GM12878 (cell line): ENCODE measurements at regions not wholly inside any gene's neighbourhood (a gene's known extent, or its start where the extent isn't known, plus 50 kb on each side); places are given as distances from the start of the nearest gene placed in this dataset.

Experiments used
- ATAC-seq: fragments of 200-7000 bp; cut with Tn5 transposase; 3 replicates; pipeline ENCODE4 v1.9.1; 2020; ENCODE audit warnings: mild to moderate bottlenecking, moderate library complexity
- BruUV-seq: library from RNA; stranded (reverse); fragments of 400-500 nt; replicated peaks from 2 replicates; lab custom pipeline; 2021; lab: Mats Ljungman, UMichigan
- CTCF ChIA-PET: fragments of 300-600 bp; sonication (Branson Sonifier 250); formaldehyde crosslinking; extraction: SDS; loops from one replicate; lab custom pipeline; 2021; ENCODE audit warnings: inconsistent platforms; lab: Yijun Ruan, JAX
- POLR2A ChIA-PET: fragments of 350-600 bp; formaldehyde crosslinking; extraction: SDS; loops from one replicate; lab custom pipeline; 2021; ENCODE audit warnings: inconsistent platforms; lab: Charles Lee
- RAD21 ChIA-PET: fragments of 300-600 bp; sonication (Branson Sonifier 250); formaldehyde crosslinking; loops from one replicate; lab custom pipeline; 2023; ENCODE audit warnings: antibody characterized with exemption; ENCODE audit not compliant: unreplicated experiment; lab: Charles Lee
- SMC1A ChIA-PET: fragments of 300-600 bp; sonication (Branson Sonifier 250); formaldehyde crosslinking; loops from one replicate; lab custom pipeline; 2023; ENCODE audit not compliant: unreplicated experiment, uncharacterized antibody; lab: Charles Lee
- DNase-seq: peaks from one replicate; pipeline ENCODE4 v3.0.0-alpha.2; 2011; ENCODE audit warnings: low read depth, low spot score
- FAIRE-seq: peaks from 3 replicates; lab custom pipeline; 2011; peaks lifted over from hg19 to GRCh38; lab: Jason Lieb, UNC
- H2AFZ ChIP-seq: 2 replicates; pipeline ENCODE4 v1.6.0; 2011; ENCODE audit warnings: low read depth, low read length, control low read depth; ENCODE audit not compliant: control insufficient read depth
- H3K27ac ChIP-seq: 2 replicates; pipeline ENCODE4 v1.5.1; 2011; ENCODE audit warnings: control low read depth; ENCODE audit not compliant: control insufficient read depth, insufficient read depth
- H3K27me3 ChIP-seq, 2 experiments: replicated peaks in 1 of 2; 2 replicates each; pipeline versions ENCODE4 v1.6.0 to v1.6.1; 2011; ENCODE audit warnings: low read length in 1 of 2; ENCODE audit not compliant: control insufficient read depth in 2 of 2, insufficient read depth in 2 of 2
- H3K36me3 ChIP-seq, 2 experiments: 2 replicates each; pipeline ENCODE4 v1.5.1; 2011; ENCODE audit warnings: low read length in 1 of 2; ENCODE audit not compliant: control insufficient read depth in 2 of 2, insufficient read depth in 2 of 2
- H3K4me1 ChIP-seq: 2 replicates; pipeline ENCODE4 v1.6.1; 2011; ENCODE audit warnings: mild to moderate bottlenecking, low read length, moderate library complexity, mixed read lengths; ENCODE audit not compliant: control insufficient read depth, insufficient read depth
- H3K4me2 ChIP-seq: 2 replicates; pipeline ENCODE4 v1.6.0; 2011; ENCODE audit warnings: control low read depth; ENCODE audit not compliant: control insufficient read depth, insufficient read depth
- H3K4me3 ChIP-seq: fragments of 200-600 bp; sonication (generic); 2 replicates; pipeline ENCODE4 v1.5.1; 2016
- H3K79me2 ChIP-seq: 2 replicates; pipeline ENCODE4 v1.6.0; 2011; ENCODE audit warnings: low read length; ENCODE audit not compliant: control insufficient read depth, insufficient read depth
- H3K9ac ChIP-seq: 2 replicates; pipeline ENCODE4 v1.8.0; 2011; ENCODE audit warnings: low read length, control low read depth, mixed read lengths; ENCODE audit not compliant: control insufficient read depth, insufficient read depth
- H3K9me3 ChIP-seq: replicated peaks from 3 replicates; pipeline ENCODE4 v1.5.1; 2011; ENCODE audit warnings: mild to moderate bottlenecking, low read length; ENCODE audit not compliant: control insufficient read depth, insufficient read depth
- H4K20me1 ChIP-seq: 2 replicates; pipeline ENCODE4 v1.6.0; 2011; ENCODE audit not compliant: control insufficient read depth, insufficient read depth
- CHD2 ChIP-seq: IDR thresholded peaks from 2 replicates; pipeline ENCODE4 v1.6.1; 2011; ENCODE audit warnings: low read depth, low read length, improper control_type of control experiment, borderline replicate concordance
- FOXK2 ChIP-seq: fragments of 450-650 bp; IDR thresholded peaks from 2 replicates; pipeline ENCODE4 v1.6.1; 2017; ENCODE audit warnings: mild to moderate bottlenecking, moderate library complexity
- GATAD2B ChIP-seq: fragments of 450-650 bp; conservative IDR thresholded peaks from 2 replicates; pipeline ENCODE4 v1.6.1; 2017; ENCODE audit warnings: low read depth, mild to moderate bottlenecking, moderate library complexity
- NBN ChIP-seq: fragments of 450-650 bp; IDR thresholded peaks from 2 replicates; pipeline ENCODE4 v1.6.1; 2016
- POU2F2 ChIP-seq: IDR thresholded peaks from 3 replicates; pipeline ENCODE4 v1.6.1; 2011; ENCODE audit warnings: low read depth, mild to moderate bottlenecking, low read length, borderline replicate concordance
- SIX5 ChIP-seq: IDR thresholded peaks from 2 replicates; pipeline ENCODE4 v1.6.1; 2011; ENCODE audit warnings: mild to moderate bottlenecking, low read depth, low read length, moderate library complexity; ENCODE audit not compliant: severe bottlenecking
- YY1 ChIP-seq: IDR thresholded peaks from 2 replicates; pipeline ENCODE4 v1.6.1; 2011; ENCODE audit warnings: low read depth, mild to moderate bottlenecking, low read length
- WGBS: methylation state at CpG from one replicate; pipeline ENCODE4 v1.1.6; 2016; ENCODE audit warnings: low lambda C conversion rate; ENCODE audit not compliant: insufficient replicate concordance, insufficient coverage; ENCODE audit errors: missing lambda C conversion rate; 5-methylcytosine and 5-hydroxymethylcytosine counted together
- in situ Hi-C: fragments of 300-500 bp; cut with MboI; formaldehyde crosslinking; loops from 9 replicates; pipeline ENCODE4 v1.14.3; 2018; ENCODE audit warnings: mixed read lengths
- intact Hi-C: fragments of 100-400 bp; cut with micrococcal nuclease; formaldehyde crosslinking; loops from one replicate; pipeline ENCODE4 v1.14.2; 2022; ENCODE audit not compliant: unreplicated experiment
- TF ChIP-seq, protein P1 (sequence below): fragments of 450-650 bp; IDR thresholded peaks from 2 replicates; pipeline ENCODE4 v1.6.1; 2017; ENCODE audit warnings: mild to moderate bottlenecking

DNA sequence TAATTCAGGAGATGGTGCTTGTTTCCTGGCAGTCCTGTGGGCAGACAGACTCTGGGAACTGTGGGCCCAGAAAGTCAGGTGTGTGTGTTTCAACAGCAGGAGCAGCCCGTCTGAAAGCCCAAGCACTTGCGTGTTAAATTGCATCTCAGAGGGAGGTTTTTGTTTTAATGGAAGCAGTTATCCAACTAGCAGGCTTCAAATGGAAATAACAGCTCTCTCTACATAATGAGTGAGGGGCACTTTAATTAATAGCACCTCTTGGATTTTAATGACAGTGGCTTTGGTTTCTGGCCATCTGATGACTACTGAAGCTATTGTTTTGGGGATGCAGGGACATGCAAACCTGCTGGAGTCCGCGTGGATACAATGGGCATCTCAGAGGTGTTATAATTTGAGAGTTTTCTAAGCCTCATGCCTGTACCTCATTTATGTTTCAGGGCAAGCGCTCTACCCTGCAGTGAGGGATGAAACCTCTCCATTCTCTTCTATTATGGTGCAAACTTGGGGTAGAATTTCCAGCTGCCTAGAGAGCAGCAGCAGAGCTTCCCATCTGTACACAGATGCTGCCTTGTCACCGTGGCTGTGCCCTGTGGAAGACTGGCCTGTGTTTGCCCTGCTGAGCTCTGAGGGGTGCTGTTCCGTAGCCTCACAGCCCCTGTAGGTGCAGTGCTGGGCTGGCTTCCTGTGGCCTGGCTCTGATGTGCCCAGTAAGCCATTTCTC lies 206.6 kb upstream of the GPR26 start:
- H3K27ac ChIP-seq, result no peak overlapping the region
- H3K9ac ChIP-seq, result no peak overlapping the region
- 85% methylated on average over 7 of the region's 7 CpGs for WGBS
- no TSS peak for BruUV-seq
- no peaks in the 10 kb centered on the region for H3K27me3 ChIP-seq
- POLR2A ChIA-PET, result no interaction called here
- SMC1A ChIA-PET, result interaction anchor here (1.0 kb wide), 1 partner anchor 11 kb away, joined by 3 read pairs; no protein-coding TSS in a partner anchor
- H2AFZ ChIP-seq, result no peak overlapping the region
- H3K4me2 ChIP-seq, result peak overlapping the region; percentile 51; the same call in 1 of the 2 replicates
- no peak overlapping the region for H3K4me3 ChIP-seq
- ATAC-seq (no peak), DNase-seq (no peak), FAIRE-seq (no peak)
- no peaks in the 10 kb centered on the region for H3K79me2 ChIP-seq
- RAD21 ChIA-PET, result no interaction called here
- H3K9me3 ChIP-seq, result peaks cover 4% of the 10 kb centered on the region; the same call in 2 of the 3 replicates
- CTCF ChIA-PET, result interaction anchor here (0.9 kb wide), 1 partner anchor 9 kb away, joined by 3 read pairs; no protein-coding TSS in a partner anchor
- intact Hi-C loops, result no loop called here
- in situ Hi-C loops, result no loop called here
- TF ChIP-seq CHD2 (no peak), GATAD2B (no peak), SIX5 (no peak), YY1 (no peak), POU2F2 (no peak), NBN (no peak), FOXK2 (no peak)
- TF ChIP-seq, protein P1, sequence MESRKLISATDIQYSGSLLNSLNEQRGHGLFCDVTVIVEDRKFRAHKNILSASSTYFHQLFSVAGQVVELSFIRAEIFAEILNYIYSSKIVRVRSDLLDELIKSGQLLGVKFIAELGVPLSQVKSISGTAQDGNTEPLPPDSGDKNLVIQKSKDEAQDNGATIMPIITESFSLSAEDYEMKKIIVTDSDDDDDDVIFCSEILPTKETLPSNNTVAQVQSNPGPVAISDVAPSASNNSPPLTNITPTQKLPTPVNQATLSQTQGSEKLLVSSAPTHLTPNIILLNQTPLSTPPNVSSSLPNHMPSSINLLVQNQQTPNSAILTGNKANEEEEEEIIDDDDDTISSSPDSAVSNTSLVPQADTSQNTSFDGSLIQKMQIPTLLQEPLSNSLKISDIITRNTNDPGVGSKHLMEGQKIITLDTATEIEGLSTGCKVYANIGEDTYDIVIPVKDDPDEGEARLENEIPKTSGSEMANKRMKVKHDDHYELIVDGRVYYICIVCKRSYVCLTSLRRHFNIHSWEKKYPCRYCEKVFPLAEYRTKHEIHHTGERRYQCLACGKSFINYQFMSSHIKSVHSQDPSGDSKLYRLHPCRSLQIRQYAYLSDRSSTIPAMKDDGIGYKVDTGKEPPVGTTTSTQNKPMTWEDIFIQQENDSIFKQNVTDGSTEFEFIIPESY, result no peak
- no peaks in the 10 kb centered on the region for H4K20me1 ChIP-seq
- peaks cover 8% of the 10 kb centered on the region for H3K4me1 ChIP-seq
- H3K36me3 ChIP-seq, result no peaks in the 10 kb centered on the region
